ENCODE measurements at regions not wholly inside any gene's neighbourhood (a gene's known extent, or its start where the extent isn't known, plus 50 kb on each side); places are given as distances from the start of the nearest gene placed in this dataset.

DNA sequence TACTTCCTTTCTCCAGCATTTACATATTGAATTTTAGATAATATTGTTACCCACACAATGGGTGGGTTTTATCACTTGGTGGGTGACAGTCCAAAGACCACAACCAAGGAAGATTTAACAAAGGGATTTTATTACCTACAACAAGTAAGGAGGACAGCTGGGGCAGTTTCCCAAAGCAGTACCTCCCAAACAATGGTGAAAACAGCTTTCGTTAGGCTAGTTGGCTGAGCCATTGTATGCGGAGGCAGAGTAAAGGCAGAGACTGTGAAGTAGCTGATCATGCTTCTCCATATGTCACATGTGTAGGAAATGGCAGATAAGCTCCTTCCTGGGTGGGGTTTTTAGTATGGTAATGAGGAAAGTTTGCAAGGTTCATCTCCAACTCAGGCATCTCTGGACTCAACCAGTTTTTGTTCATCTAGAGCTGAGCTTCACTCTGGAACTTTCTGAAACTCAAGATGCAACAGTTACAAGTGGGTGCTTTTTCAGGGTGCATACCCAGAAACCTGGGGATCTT, 104.3 kb upstream of the PSMD7 start:
- no peak overlapping the region for H3K27ac ChIP-seq (ENCODE audit: low read depth, low read length)
- CTCF ChIA-PET (ENCODE audit: partially characterized antibody): interaction anchor here (1.3 kb wide), 1 partner anchor 35 kb away, joined by 3 read pairs; no protein-coding TSS in a partner anchor
- H2BK5ac ChIP-seq (ENCODE audit: low read depth, low read length): no peak overlapping the region
- no peak overlapping the region for H3K14ac ChIP-seq (ENCODE audit: insufficient read length)
- H3K79me2 ChIP-seq (ENCODE audit: control insufficient read depth in 1 of 2, insufficient read depth in 2 of 2, low read length in 2 of 2): no peaks in the 10 kb centered on the region
- 88% methylated on average over 2 of the region's 2 CpGs; no CpG with 5 or more reads in 1 of the 2 experiments for WGBS, 2 experiments (ENCODE audit: extremely low coverage in 1 of 2, insufficient coverage in 1 of 2, insufficient read length in 1 of 2, insufficient replicate concordance in 2 of 2, low coverage in 1 of 2, low lambda C conversion rate in 2 of 2, missing lambda C conversion rate in 1 of 2)
- no peak overlapping the region for H3K4me2 ChIP-seq (ENCODE audit: insufficient read depth in 1 of 2, low read depth in 2 of 2, low read length in 2 of 2)
- no peak overlapping the region for H3K4ac ChIP-seq (replicated peaks; ENCODE audit: insufficient read length, low read depth, low read length)
- H3K56ac ChIP-seq (replicated peaks; ENCODE audit: insufficient read length, low read depth, low read length): no peak overlapping the region
- H3K23me2 ChIP-seq (ENCODE audit: low read depth, low read length): no peaks in the 10 kb centered on the region
- H3K79me1 ChIP-seq (ENCODE audit: low read depth, low read length): no peaks in the 10 kb centered on the region
- no peak overlapping the region for H2BK15ac ChIP-seq (ENCODE audit: low read length)
- POLR2A ChIA-PET (ENCODE audit: partially characterized antibody): interaction anchor here (0.7 kb wide), 1 partner anchor 276 kb away, joined by 3 read pairs; no protein-coding TSS in a partner anchor
- no peaks in the 10 kb centered on the region for H3K27me3 ChIP-seq (replicated peaks in 1 of 4; ENCODE audit: control insufficient read depth in 3 of 4, extremely low read depth in 1 of 4, insufficient read depth in 3 of 4, low read length in 3 of 4)
- H3K4me1 ChIP-seq (replicated peaks in 1 of 4; ENCODE audit: control insufficient read depth in 3 of 4, insufficient read depth in 4 of 4, low read length in 3 of 4): no peaks in the 10 kb centered on the region
- no peaks in the 10 kb centered on the region for H3K36me3 ChIP-seq (ENCODE audit: control insufficient read depth in 2 of 4, insufficient read depth in 4 of 4, low read length in 3 of 4)
- no peak overlapping the region for H4K91ac ChIP-seq (replicated peaks; ENCODE audit: insufficient read length, low read length)
- H2AK5ac ChIP-seq (ENCODE audit: low read depth, low read length): no peak overlapping the region
- H4K8ac ChIP-seq (ENCODE audit: extremely low read depth, insufficient read depth, low read length): no peak overlapping the region
- no peak for TF ChIP-seq POU5F1 (IDR thresholded peaks at IDR 0.05; ENCODE audit: low read depth, low read length)
- no peak for TF ChIP-seq RXRA (IDR thresholded peaks at IDR 0.05; ENCODE audit: insufficient read depth, low read depth, low read length)
- no peak for TF ChIP-seq JUND (IDR thresholded peaks at IDR 0.05; ENCODE audit: low read length)
- no peak for TF ChIP-seq GTF2F1 (IDR thresholded peaks at IDR 0.05; ENCODE audit: borderline replicate concordance, low read depth, low read length)
- TF ChIP-seq FOSL1 (IDR thresholded peaks at IDR 0.05; ENCODE audit: insufficient read depth, low read depth, low read length): no peak
- TF ChIP-seq SP1 (IDR thresholded peaks at IDR 0.05; ENCODE audit: low read depth, low read length): no peak
- no peak for TF ChIP-seq RNF2 (IDR thresholded peaks at IDR 0.05; ENCODE audit: borderline replicate concordance, low read depth, low read length, missing control alignments, poor library complexity, severe bottlenecking)
- no peak for TF ChIP-seq JUN (IDR thresholded peaks at IDR 0.05; ENCODE audit: low read depth, low read length)
- no peak for TF ChIP-seq RFX5 (IDR thresholded peaks at IDR 0.05; ENCODE audit: borderline replicate concordance, low read depth, low read length)
- H2BK120ac ChIP-seq (replicated peaks; ENCODE audit: low read depth, low read length): no peak overlapping the region
- H4K5ac ChIP-seq (ENCODE audit: insufficient read length, low read depth, low read length): no peak overlapping the region
- H2BK12ac ChIP-seq (ENCODE audit: low read depth, low read length): no peak overlapping the region
- no peaks in the 10 kb centered on the region for H4K20me1 ChIP-seq (replicated peaks in 1 of 2; ENCODE audit: control insufficient read depth in 1 of 2, insufficient read depth in 2 of 2, low read length in 2 of 2)
- FAIRE-seq (no peak), DNase-seq (ENCODE audit: low read depth in 1 of 2, low spot score in 2 of 2) (no peak)
- no peak overlapping the region for H3K9ac ChIP-seq (replicated peaks in 1 of 4; ENCODE audit: extremely low read depth in 1 of 4, low read depth in 3 of 4, low read length in 3 of 4)
- no peak overlapping the region for H3K4me3 ChIP-seq (ENCODE audit: extremely low read depth in 1 of 4, insufficient read depth in 2 of 4, low read depth in 3 of 4, low read length in 4 of 4)
- no peak overlapping the region for H3K23ac ChIP-seq (ENCODE audit: insufficient read length)
- no peak overlapping the region for H2BK20ac ChIP-seq (ENCODE audit: low read length)
- no peak overlapping the region for H3K18ac ChIP-seq (ENCODE audit: extremely low read depth, low read length)
- no peaks in the 10 kb centered on the region for H3K9me3 ChIP-seq (ENCODE audit: insufficient read depth in 2 of 2, low read depth in 1 of 2, low read length in 1 of 2)
- 0 out of 2 replicates have a peak overlapping the region, but pooled peaks have one; percentile 49 for H2AFZ ChIP-seq (ENCODE audit: low read length)

All from H1 (cell line).